Brain microvascular endothelial cell (primary cell): ENCODE measurements at regions not wholly inside any gene's neighbourhood (a gene's known extent, or its start where the extent isn't known, plus 50 kb on each side); places are given as distances from the start of the nearest gene placed in this dataset.
"Not testable (repeated sequence)": the region's sequence is repeated elsewhere in the genome, so short reads cannot be mapped to it uniquely, and the experiment has no call there.

Experiments
- DNase-seq: peaks from one replicate; pipeline ENCODE4 v3.0.0-alpha.2; 2020
- H3K27ac ChIP-seq: fragments of 250-450 bp; sonication (Bioruptor Pico); 2 replicates; pipeline ENCODE4 v1.5.1; 2020; ENCODE audit warnings: mild to moderate bottlenecking, moderate library complexity
- H3K27me3 ChIP-seq: fragments of 250-450 bp; sonication (Bioruptor Pico); replicated peaks from 2 replicates; pipeline ENCODE4 v1.5.1; 2020; ENCODE audit warnings: mild to moderate bottlenecking
- H3K36me3 ChIP-seq: fragments of 250-450 bp; sonication (Bioruptor Pico); replicated peaks from 2 replicates; pipeline ENCODE4 v1.5.1; 2020; ENCODE audit warnings: mild to moderate bottlenecking
- H3K4me3 ChIP-seq: 2 replicates; pipeline ENCODE4 v1.5.1; 2011; ENCODE audit warnings: low read depth, mild to moderate bottlenecking, control low read depth, low read length, moderate library complexity
- in situ Hi-C: cut with HindIII; loops from 2 replicates; pipeline ENCODE4 v1.10.0; 2017; ENCODE audit warnings: low sequenced_read_pairs, low pct_ligation_motif_present
- TF ChIP-seq, protein P1 (sequence below): IDR thresholded peaks from 2 replicates; pipeline ENCODE4 v1.5.1; 2011; ENCODE audit warnings: low read depth, mild to moderate bottlenecking, moderate library complexity, low read length, control low read depth, inconsistent platforms; ENCODE audit errors: missing control alignments

DNA sequence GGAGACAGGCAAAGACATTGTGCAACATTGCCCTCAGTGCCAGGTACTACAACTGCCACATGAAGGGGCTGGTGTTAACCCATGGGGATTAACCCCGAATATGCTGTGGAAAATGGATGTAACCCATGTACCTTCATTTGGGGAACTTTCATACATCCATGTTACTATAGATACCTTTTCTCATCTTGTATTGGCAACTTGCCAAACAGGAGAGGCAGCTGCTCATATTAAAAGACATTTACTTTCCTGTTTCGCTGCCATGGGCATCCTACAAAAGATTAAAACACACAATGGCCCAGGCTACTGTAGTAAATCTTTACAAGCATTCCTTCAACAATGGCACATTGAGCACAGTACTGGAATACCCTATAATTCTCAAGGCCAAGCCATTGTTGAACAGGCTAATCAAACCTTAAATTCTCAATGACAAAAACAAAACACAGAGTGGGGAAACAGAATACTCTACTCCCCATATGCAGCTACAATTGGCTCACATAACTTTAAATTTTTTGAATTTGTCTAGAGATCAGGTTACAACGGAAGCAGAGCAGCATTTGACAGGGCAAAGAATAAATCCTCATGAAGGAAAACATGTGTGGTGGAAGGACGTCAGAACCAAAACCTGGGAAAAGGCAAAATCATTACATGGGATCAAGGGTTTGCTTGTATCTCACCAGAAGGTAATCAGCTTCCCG, 1723.5 kb upstream of the LRRTM1 start:
- Histone ChIP-seq H3K27ac (no peak overlapping the region), H3K27me3 (no peaks in the 10 kb centered on the region), H3K4me3 (no peak overlapping the region), H3K36me3 (no peaks in the 10 kb centered on the region)
- TF ChIP-seq, protein P1, sequence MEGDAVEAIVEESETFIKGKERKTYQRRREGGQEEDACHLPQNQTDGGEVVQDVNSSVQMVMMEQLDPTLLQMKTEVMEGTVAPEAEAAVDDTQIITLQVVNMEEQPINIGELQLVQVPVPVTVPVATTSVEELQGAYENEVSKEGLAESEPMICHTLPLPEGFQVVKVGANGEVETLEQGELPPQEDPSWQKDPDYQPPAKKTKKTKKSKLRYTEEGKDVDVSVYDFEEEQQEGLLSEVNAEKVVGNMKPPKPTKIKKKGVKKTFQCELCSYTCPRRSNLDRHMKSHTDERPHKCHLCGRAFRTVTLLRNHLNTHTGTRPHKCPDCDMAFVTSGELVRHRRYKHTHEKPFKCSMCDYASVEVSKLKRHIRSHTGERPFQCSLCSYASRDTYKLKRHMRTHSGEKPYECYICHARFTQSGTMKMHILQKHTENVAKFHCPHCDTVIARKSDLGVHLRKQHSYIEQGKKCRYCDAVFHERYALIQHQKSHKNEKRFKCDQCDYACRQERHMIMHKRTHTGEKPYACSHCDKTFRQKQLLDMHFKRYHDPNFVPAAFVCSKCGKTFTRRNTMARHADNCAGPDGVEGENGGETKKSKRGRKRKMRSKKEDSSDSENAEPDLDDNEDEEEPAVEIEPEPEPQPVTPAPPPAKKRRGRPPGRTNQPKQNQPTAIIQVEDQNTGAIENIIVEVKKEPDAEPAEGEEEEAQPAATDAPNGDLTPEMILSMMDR = no peak
- in situ Hi-C loops = no loop called here
- no peak for DNase-seq

DNA sequence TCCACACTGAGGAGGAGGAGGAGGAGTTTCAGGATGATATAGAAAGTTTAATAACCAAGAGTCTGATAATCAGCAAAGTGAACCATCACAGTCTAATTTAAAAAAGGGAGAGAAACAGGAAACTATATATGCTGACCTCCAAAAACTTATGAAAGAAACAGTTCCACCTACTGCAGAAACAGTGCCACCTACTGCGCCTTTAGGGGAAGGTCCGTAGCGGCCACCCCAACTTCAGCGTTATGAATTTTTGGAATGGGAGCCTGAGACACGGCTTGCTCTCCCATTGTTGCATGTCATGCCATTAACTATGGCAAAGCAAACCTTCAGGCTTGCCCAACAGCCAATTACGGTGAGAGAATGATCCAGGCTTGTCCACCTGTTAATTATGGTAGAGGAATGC, 1719.2 kb upstream of the LRRTM1 start:
- TF ChIP-seq, protein P1 = peak; percentile 4
- DNase-seq = no peak
- H3K27ac ChIP-seq = no peak overlapping the region
- no peaks in the 10 kb centered on the region for H3K27me3 ChIP-seq
- no peak overlapping the region for H3K4me3 ChIP-seq
- in situ Hi-C loops = no loop called here
- no peaks in the 10 kb centered on the region for H3K36me3 ChIP-seq

DNA sequence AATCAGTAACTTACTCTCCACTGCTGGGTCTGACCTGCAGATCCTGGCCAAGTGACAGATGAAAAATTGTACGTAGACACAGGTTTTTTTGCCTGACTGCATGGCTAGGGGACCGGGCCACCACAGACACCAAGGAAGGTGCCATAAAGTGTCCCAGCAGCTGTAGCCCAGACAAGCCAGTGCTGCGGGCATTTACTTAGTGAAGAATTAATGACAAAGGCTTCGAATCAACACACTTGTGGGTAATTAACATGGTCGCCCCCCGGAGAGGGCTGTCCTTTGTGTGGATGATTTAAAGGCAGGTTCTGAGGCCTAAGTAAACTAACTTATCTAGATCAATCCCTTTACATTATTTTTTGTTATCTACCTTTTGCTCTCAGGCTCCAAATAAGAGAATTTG, 1709.1 kb upstream of the LRRTM1 start:
- Histone ChIP-seq H3K27me3 (no peaks in the 10 kb centered on the region), H3K27ac (no peak overlapping the region), H3K4me3 (no peak overlapping the region), H3K36me3 (no peaks in the 10 kb centered on the region)
- in situ Hi-C loops = no loop called here
- DNase-seq = no peak
- TF ChIP-seq, protein P1 = no peak

DNA sequence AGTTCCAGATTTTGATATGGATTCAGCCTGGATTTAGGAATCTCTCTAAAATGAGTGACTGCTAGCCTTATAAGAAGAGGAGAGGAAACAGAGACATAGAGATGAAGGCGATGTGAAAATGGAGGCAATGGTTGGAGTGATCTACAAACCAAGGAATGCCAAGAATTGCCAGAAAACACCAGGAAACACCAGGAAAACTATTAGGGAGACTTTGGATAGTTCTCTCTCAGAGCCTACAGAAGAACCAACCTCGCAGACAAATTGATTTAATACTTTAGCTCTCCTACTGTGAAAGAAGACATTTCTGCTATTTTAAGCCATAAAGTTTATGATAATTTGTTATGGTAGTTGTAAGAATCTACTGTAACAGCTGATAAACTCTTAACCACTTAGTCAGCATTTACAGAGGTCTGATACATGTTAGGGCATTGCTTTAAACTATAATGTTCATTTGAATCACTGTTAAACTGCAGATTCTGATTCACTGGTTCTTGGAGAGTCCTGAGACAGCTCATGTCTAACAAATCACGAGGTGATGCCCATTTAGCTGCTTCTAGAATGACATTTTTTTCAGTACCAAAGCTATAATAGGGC, 1702.6 kb upstream of the LRRTM1 start:
- in situ Hi-C loops = no loop called here
- Histone ChIP-seq H3K27me3 (no peaks in the 10 kb centered on the region), H3K4me3 (no peak overlapping the region), H3K27ac (no peak overlapping the region), H3K36me3 (no peaks in the 10 kb centered on the region)
- no peak for DNase-seq
- TF ChIP-seq, protein P1 = no peak

DNA sequence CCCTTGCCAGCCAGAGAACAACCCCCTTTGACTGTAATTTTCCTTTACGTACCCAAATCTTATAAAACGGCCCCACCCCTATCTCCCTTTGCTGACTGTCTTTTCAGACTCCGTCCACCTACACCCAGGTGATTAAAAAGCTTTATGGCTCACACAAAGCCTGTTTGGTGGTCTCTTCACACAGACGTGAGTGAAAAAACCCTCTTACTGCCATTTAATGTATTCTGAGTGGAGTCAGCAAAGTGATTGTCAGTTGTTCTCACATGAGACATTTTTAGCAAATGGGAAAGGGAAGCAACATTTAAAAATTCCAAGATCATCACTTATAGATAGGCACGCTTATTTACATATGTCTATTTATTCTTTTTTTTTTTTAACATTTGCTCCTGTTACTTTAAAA, 1701.3 kb upstream of the LRRTM1 start:
- DNase-seq, H3K4me3 ChIP-seq, H3K36me3 ChIP-seq, in situ Hi-C loops, H3K27me3 ChIP-seq, H3K27ac ChIP-seq: not testable (repeated sequence)

DNA sequence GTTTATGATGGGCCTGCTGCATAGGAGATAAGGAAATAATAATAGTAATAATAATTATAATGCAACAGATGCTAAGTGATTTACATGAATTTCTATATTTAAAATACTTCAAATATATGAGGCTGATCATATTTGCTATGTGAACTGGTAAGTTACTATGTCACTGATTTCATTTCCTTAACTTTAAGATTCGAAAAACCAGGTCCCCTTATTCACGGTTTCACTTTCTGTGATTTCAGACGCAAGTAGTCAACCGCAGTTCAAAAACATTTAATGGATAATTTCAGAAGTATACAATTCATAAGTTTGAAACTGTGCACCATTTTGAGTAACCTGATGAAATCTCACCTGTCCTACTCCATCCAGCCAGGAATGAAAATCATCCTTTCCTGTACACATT, 1697.1 kb upstream of the LRRTM1 start:
- Histone ChIP-seq H3K27ac (no peak overlapping the region), H3K4me3 (no peak overlapping the region), H3K27me3 (no peaks in the 10 kb centered on the region), H3K36me3 (no peaks in the 10 kb centered on the region)
- no peak for DNase-seq
- TF ChIP-seq, protein P1 = no peak
- in situ Hi-C loops = no loop called here
